HepG2 (cell line): ENCODE measurements at regions not wholly inside any gene's neighbourhood (a gene's known extent, or its start where the extent isn't known, plus 50 kb on each side); places are given as distances from the start of the nearest gene placed in this dataset.

Experiments used
- ATAC-seq: fragments of 200-7000 bp; cut with Tn5 transposase; 3 replicates; pipeline ENCODE4 v1.9.1; 2020; ENCODE audit warnings: mild to moderate bottlenecking, moderate library complexity
- BruUV-seq: library from RNA; stranded (reverse); fragments of 400-500 nt; replicated peaks from 2 replicates; lab custom pipeline; 2021; lab: Mats Ljungman, UMichigan
- CTCF ChIA-PET: fragments of 300-600 bp; formaldehyde crosslinking; extraction: SDS; loops from one replicate; lab custom pipeline; 2021; ENCODE audit warnings: low total read pairs, inconsistent platforms, low intra/inter-chr PET ratio; lab: Yijun Ruan, JAX
- POLR2A ChIA-PET: fragments of 350-600 bp; sonication (Branson Sonifier 250); formaldehyde crosslinking; loops from one replicate; lab custom pipeline; 2020; ENCODE audit warnings: antibody characterized with exemption, inconsistent platforms; lab: Yijun Ruan, JAX
- DNase-seq: peaks from one replicate; pipeline ENCODE4 v3.0.0-alpha.2; 2015; ENCODE audit warnings: low spot score
- FAIRE-seq: peaks from 3 replicates; lab custom pipeline; 2011; peaks lifted over from hg19 to GRCh38; lab: Jason Lieb, UNC
- H2AFZ ChIP-seq: one replicate; pipeline ENCODE4 v1.6.1; 2011; ENCODE audit warnings: low read length, inconsistent platforms
- H3K27ac ChIP-seq: fragments of 300-600 bp; 3 replicates; pipeline ENCODE4 v1.8.0; 2011; ENCODE audit warnings: mixed run types, mild to moderate bottlenecking, mixed read lengths, low read length, inconsistent platforms; ENCODE audit not compliant: insufficient read depth; ENCODE audit errors: extremely low read length
- H3K27me3 ChIP-seq, 2 experiments: fragments of 200-600 bp in 1 of 2; 2 replicates in 1 of 2; 3 replicates in 1 of 2; pipeline versions ENCODE4 v1.6.0 to v1.8.0; 2011; ENCODE audit warnings: low read length in 2 of 2, mild to moderate bottlenecking in 2 of 2, moderate library complexity in 2 of 2, inconsistent platforms in 1 of 2; ENCODE audit not compliant: insufficient read depth in 2 of 2, control insufficient read depth in 1 of 2
- H3K36me3 ChIP-seq, 2 experiments: fragments of 200-600 bp in 1 of 2; replicated peaks in 1 of 2; 2 replicates in 1 of 2; 3 replicates in 1 of 2; pipeline versions ENCODE4 v1.5.1 to v1.8.0; 2011; ENCODE audit warnings: low read length in 2 of 2, inconsistent platforms in 1 of 2; ENCODE audit not compliant: insufficient read depth in 2 of 2, control insufficient read depth in 1 of 2
- H3K4me1 ChIP-seq: 2 replicates; pipeline ENCODE4 v1.5.1; 2012; ENCODE audit warnings: low read length, inconsistent platforms; ENCODE audit not compliant: insufficient read depth
- H3K4me2 ChIP-seq: 2 replicates; pipeline ENCODE4 v1.6.0; 2011; ENCODE audit warnings: low read depth, low read length, inconsistent platforms
- H3K4me3 ChIP-seq, 3 experiments: fragments of 200-600 bp in 1 of 3; sonication (generic), shearing (Covaris generic) in 1 of 3; replicated peaks in 1 of 3; 2 replicates each; pipeline ENCODE4 v1.5.1; 2011 to 2016; ENCODE audit warnings: low read length in 3 of 3, inconsistent platforms in 2 of 3, low read depth in 2 of 3, mild to moderate bottlenecking in 2 of 3, control low read depth in 1 of 3, mixed read lengths in 1 of 3; ENCODE audit not compliant: insufficient read depth in 1 of 3
- H3K79me2 ChIP-seq: one replicate; pipeline ENCODE4 v1.6.1; 2011; ENCODE audit warnings: low read length, inconsistent platforms; ENCODE audit not compliant: insufficient read depth
- H3K9ac ChIP-seq: 2 replicates; pipeline ENCODE4 v1.6.0; 2011; ENCODE audit warnings: mild to moderate bottlenecking, low read depth, low read length, inconsistent platforms; ENCODE audit not compliant: insufficient read depth
- H3K9me3 ChIP-seq: 2 replicates; pipeline ENCODE4 v1.5.1; 2012; ENCODE audit warnings: mild to moderate bottlenecking, low read length
- H4K20me1 ChIP-seq: 2 replicates; pipeline ENCODE4 v1.6.0; 2011; ENCODE audit warnings: inconsistent platforms, mild to moderate bottlenecking, low read length, moderate library complexity; ENCODE audit not compliant: insufficient read depth
- ATAD3A ChIP-seq: sonication (generic); formaldehyde crosslinking; IDR thresholded peaks from 2 replicates; pipeline ENCODE4 v1.4.0; 2020; ENCODE audit warnings: missing genetic modification reagents
- ATF1 ChIP-seq: IDR thresholded peaks from 2 replicates; pipeline ENCODE4 v1.6.1; 2016; ENCODE audit warnings: mild to moderate bottlenecking, control low read depth
- BCLAF1 ChIP-seq: fragments of 450-650 bp; IDR thresholded peaks from 2 replicates; pipeline ENCODE4 v1.6.1; 2017; ENCODE audit warnings: mild to moderate bottlenecking
- ETV5 ChIP-seq: IDR thresholded peaks from 2 replicates; pipeline ENCODE4 v1.6.1; 2018; ENCODE audit warnings: missing biosample characterization, missing genetic modification reagents, inconsistent platforms, borderline replicate concordance
- FUBP1 ChIP-seq: sonication (generic); formaldehyde crosslinking; IDR thresholded peaks from 2 replicates; pipeline ENCODE4 v1.5.1; 2020; ENCODE audit warnings: missing genetic modification reagents, mild to moderate bottlenecking, borderline replicate concordance
- GFI1 ChIP-seq: sonication (generic); formaldehyde crosslinking; IDR thresholded peaks from 2 replicates; pipeline ENCODE4 v1.5.0; 2020; ENCODE audit warnings: missing genetic modification reagents, mild to moderate bottlenecking, borderline replicate concordance
- GMEB2 ChIP-seq: IDR thresholded peaks from 2 replicates; pipeline ENCODE4 v1.6.1; 2016; ENCODE audit warnings: missing biosample characterization, missing genetic modification reagents, low read depth
- HMGA1 ChIP-seq: sonication (generic); formaldehyde crosslinking; conservative IDR thresholded peaks from 2 replicates; pipeline ENCODE4 v1.4.0; 2020; ENCODE audit warnings: missing genetic modification reagents
- KLF16 ChIP-seq, 2 experiments: sonication (generic) in 1 of 2; formaldehyde crosslinking in 1 of 2; IDR thresholded peaks; 2 replicates each; pipeline versions ENCODE4 v1.6.1 to v1.8.0; 2016 to 2023; ENCODE audit warnings: missing genetic modification reagents in 2 of 2, missing compliant biosample characterization in 1 of 2
- MNT ChIP-seq: fragments of 450-650 bp; IDR thresholded peaks from 2 replicates; pipeline ENCODE4 v1.6.1; 2016
- ZNF205 ChIP-seq: IDR thresholded peaks from 2 replicates; pipeline ENCODE4 v1.6.1; 2018; ENCODE audit warnings: missing biosample characterization, missing genetic modification reagents
- ZNF224 ChIP-seq: sonication (generic); formaldehyde crosslinking; IDR thresholded peaks from 2 replicates; pipeline ENCODE4 v1.5.0; 2020; ENCODE audit warnings: mild to moderate bottlenecking, missing genetic modification reagents
- ZNF263 ChIP-seq: sonication (generic); formaldehyde crosslinking; IDR thresholded peaks from 2 replicates; pipeline ENCODE4 v1.4.0; 2020; ENCODE audit warnings: missing genetic modification reagents
- ZNF431 ChIP-seq: sonication (generic); formaldehyde crosslinking; IDR thresholded peaks from 2 replicates; pipeline ENCODE4 v1.9.0; 2022; ENCODE audit warnings: missing genetic modification reagents, low read depth, mild to moderate bottlenecking, borderline replicate concordance
- ZNF496 ChIP-seq: sonication (generic); formaldehyde crosslinking; IDR thresholded peaks from 2 replicates; pipeline ENCODE4 v1.8.1; 2023; ENCODE audit warnings: mild to moderate bottlenecking, moderate library complexity, missing genetic modification reagents; ENCODE audit not compliant: insufficient replicate concordance
- ZNF576 ChIP-seq: sonication (generic); formaldehyde crosslinking; IDR thresholded peaks from 2 replicates; pipeline ENCODE4 v1.4.0; 2020; ENCODE audit warnings: mild to moderate bottlenecking, missing genetic modification reagents
- ZNF615 ChIP-seq: sonication (generic); formaldehyde crosslinking; IDR thresholded peaks from 2 replicates; pipeline ENCODE4 v1.5.0; 2020; ENCODE audit warnings: mild to moderate bottlenecking, missing genetic modification reagents, borderline replicate concordance
- WGBS: methylation state at CpG from one replicate; pipeline ENCODE4 v1.1.6; 2017; ENCODE audit warnings: low lambda C conversion rate; 5-methylcytosine and 5-hydroxymethylcytosine counted together
- in situ Hi-C: cut with HindIII; loops from 2 replicates; pipeline ENCODE4 v1.10.0; 2017; ENCODE audit warnings: low pct_unique_long_range_greater_than_20kb; ENCODE audit not compliant: extremely low pct_ligation_motif_present
- intact Hi-C: fragments of 100-400 bp; cut with micrococcal nuclease; formaldehyde crosslinking; loops from one replicate; pipeline ENCODE4 v1.10.0; 2022; ENCODE audit not compliant: unreplicated experiment

- TF ChIP-seq FUBP1 = no peak
- no peak for TF ChIP-seq BCLAF1
- TF ChIP-seq GMEB2 (CRISPR knock-in tag) = no peak
Measured at GRCh38 chr9:32879335-32879734, 96.0 kb downstream of the TMEM215 start (continued).

- WGBS = 40% methylated on average over 10 of the region's 10 CpGs
- Histone ChIP-seq H3K4me1 (no peaks in the 10 kb centered on the region), H3K9ac (no peak overlapping the region), H3K4me3 (no peak overlapping the region), H3K27me3 (0 out of 5 replicates have a peak, but pooled peaks cover 0 to 4% of the 10 kb centered on the region in 2 experiments), H4K20me1 (no peaks in the 10 kb centered on the region), H2AFZ (no peak overlapping the region), H3K27ac (no peak overlapping the region), H3K9me3 (no peaks in the 10 kb centered on the region), H3K36me3 (no peaks in the 10 kb centered on the region), H3K79me2 (no peaks in the 10 kb centered on the region), H3K4me2 (no peak overlapping the region)
- intact Hi-C loops (no loop called here), in situ Hi-C loops (no loop called here)
- POLR2A ChIA-PET = no interaction called here
- no peak for ATAC-seq
- BruUV-seq = no TSS peak
- CTCF ChIA-PET = no interaction called here
- no peak for DNase-seq
- FAIRE-seq = no peak
- TF ChIP-seq ZNF496 (CRISPR knock-in tag) (no peak), ZNF205 (no peak), GFI1 (CRISPR knock-in tag) (no peak), ZNF576 (CRISPR knock-in tag) (no peak), ATAD3A (CRISPR knock-in tag) (no peak), ZNF263 (CRISPR knock-in tag) (no peak), ATF1 (CRISPR knock-in tag) (no peak), ZNF615 (CRISPR knock-in tag) (no peak), KLF16 (CRISPR knock-in tag; IDR thresholded peaks at IDR 0.05) (no peak), ETV5 (no peak), HMGA1 (CRISPR knock-in tag) (no peak), ZNF224 (CRISPR knock-in tag) (no peak), ZNF431 (no peak), MNT (no peak)
Measured at GRCh38 chr9:32881948-32882347, 98.6 kb downstream of the TMEM215 start.
